NCI-H2196 (cell line): ENCODE measurements at regions not wholly inside any gene's neighbourhood (a gene's known extent, or its start where the extent isn't known, plus 50 kb on each side); places are given as distances from the start of the nearest gene placed in this dataset.
"Not testable (repeated sequence)": the region's sequence is repeated elsewhere in the genome, so short reads cannot be mapped to it uniquely, and the experiment has no call there.

ENCODE experiments used
- DNase-seq: peaks from one replicate; lab custom pipeline; 2025; ENCODE audit not compliant: unreplicated experiment; lab: John Stamatoyannopoulos, UW

DNA sequence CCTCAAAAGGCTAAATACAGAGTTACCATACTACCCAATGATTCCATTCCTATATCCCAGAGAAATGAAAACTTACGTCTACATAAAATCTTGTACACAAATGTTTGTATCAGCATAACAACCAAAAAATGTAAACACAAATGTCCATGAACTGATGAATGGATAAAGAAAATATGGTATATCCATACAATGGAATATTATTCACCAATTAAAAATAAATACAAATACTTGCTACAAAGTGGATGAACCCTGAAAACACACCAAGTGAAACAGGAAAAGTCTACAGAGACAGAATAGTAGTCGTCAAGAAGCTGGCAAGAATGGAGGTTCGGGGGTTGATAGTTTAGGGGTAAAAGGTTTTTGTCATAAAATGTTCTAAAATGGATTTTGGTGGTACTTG lies 54.0 kb upstream of the ANKRD28 start:
- no peak for DNase-seq

DNA sequence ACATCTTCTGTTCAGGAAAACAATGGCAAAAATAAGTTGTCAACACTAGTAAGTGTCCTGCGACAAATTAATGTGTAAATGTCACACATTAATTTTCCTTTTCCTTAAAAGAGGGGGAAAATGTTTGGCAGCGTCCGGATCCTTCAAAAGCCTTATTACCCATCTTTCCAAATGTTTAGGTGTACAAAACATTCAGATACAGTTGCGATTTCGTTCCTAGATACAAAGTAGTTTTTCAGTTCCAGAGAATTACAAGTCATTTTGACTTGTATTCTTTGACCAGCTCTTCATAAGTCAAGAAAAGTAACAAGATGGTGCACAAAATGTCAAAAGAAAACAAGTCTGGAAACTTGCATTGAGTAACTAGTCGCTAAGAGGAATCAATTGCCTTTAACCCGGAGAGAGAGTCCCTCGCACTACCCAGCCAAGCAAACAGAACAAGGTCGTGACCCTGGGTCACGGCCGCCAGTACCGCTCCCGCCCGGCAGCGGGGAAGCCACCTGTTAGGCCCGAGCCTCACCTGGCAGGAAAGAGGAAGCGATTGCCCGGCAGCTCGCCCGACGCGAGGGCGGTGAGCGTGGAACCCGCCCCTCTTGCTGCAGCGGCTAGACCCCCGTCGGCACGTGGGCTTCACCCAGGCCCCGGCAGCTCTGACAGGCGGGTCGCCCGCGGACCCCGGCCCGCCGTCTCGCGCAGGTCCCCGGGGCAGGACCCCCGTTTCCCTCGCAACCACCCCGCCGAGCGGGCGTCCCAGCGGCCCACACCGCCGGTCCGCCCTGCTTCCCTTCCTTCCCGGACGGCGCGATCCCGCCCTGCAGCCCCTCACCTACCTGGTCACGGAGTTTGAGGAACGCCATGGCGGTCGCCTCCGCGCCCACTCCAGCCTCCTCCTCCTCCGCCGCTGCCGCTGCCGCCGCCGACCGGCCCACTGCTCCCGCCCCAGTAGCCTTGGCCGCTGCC lies 61.0 kb upstream of the ANKRD28 start:
- DNase-seq, result peak; percentile 10

DNA sequence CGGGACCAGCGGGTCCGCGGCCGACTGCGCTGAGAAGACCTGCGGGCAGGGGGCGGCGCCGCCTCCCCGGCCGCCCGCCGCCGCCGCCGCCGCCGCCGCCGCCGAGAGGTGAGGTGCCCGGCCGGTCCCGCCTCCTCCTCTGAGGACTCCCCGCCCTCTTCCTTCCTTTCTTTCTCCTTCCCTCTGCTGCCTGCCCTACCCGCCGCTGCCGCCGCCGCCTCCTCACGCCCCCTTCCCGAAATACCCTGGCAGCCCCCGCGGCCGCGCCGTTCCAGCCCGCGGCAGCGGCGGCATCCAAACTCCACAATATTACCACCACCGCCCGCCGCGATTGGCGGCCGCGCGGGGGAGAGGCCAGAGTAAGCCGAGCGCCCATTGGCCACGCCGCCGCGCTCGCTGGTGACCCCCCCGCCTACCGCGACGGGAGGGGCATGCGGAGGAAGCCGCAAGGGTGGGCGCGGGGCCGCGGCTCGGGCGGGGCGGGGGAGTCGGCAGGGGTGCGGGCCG lies 61.8 kb upstream of the ANKRD28 start:
- peak; percentile 71 for DNase-seq

GRCh38 chr3:15860014-15860934 lies 62.5 kb upstream of the ANKRD28 start:
- DNase-seq, result peak; percentile 40

- no peak for DNase-seq
Observed at GRCh38 chr3:15861163-15861562, 63.4 kb upstream of the ANKRD28 start.

GRCh38 chr3:15872807-15873206 lies 75.0 kb upstream of the ANKRD28 start:
- no peak for DNase-seq

GRCh38 chr3:15873415-15873814 lies 75.6 kb upstream of the ANKRD28 start:
- no peak for DNase-seq

GRCh38 chr3:15875016-15875689 lies 77.4 kb upstream of the ANKRD28 start:
- no peak for DNase-seq

DNA sequence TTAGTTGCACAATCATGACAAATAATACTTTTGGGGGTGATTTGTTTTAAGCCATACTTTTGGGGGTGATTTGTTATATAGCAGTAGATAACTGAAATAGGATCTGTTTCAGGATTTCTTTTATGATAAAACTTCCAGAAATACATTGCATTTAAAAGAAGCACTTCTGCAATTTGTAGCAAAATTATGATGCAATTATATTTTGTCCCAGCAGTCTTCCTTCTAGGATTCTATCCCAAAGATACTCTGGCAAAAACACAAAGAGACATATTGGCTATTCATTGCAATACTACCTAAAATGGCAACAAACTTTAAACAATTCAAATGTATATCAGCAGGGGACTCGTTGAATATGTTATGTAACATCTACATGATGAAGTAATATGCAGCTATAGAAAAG lies 78.9 kb upstream of the ANKRD28 start:
- DNase-seq, result no peak

DNA sequence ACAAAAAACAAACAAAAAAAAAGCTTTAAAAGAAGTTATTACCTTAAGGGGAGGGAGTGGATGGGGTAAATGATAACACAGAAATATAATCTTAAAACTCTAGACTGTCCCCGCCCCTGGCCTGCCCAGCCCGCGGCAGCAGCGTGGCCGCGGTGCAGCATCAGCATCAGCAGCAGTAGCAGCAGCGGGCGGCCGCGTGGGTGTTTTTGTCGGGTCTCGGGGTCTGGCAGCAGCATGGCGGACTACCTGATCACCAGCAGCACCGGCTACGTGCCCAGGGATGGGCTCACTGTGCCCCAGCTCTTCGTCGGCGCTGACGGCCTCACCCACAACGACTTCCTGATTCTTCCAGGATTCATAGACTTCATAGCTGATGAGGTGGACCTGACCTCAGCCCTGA lies 80.0 kb upstream of the ANKRD28 start:
- no peak for DNase-seq

- DNase-seq, result not testable (repeated sequence)
Observed at GRCh38 chr3:15879787-15880186, 82.0 kb upstream of the ANKRD28 start.

GRCh38 chr3:15882577-15882976 lies 84.8 kb upstream of the ANKRD28 start:
- DNase-seq, result no peak

DNA sequence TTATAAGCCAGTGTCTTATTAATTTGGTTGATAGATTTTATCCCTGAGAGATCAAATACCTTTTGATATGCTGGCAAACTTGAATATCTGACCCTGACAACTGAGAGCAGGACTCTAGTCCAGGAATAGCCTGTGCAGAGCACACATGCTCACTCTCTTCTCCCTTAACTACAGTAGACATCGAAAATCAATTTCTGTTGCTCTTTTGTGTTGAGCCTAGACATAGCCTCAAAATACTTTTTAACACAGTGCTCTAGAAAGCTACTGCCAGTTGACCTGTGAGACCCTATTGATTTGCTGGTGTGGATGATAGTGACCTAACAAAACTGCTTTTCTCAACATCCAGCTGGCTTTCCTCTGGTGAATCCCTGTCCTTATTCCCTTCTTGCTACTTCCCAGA lies 86.4 kb upstream of the ANKRD28 start:
- DNase-seq, result no peak

DNA sequence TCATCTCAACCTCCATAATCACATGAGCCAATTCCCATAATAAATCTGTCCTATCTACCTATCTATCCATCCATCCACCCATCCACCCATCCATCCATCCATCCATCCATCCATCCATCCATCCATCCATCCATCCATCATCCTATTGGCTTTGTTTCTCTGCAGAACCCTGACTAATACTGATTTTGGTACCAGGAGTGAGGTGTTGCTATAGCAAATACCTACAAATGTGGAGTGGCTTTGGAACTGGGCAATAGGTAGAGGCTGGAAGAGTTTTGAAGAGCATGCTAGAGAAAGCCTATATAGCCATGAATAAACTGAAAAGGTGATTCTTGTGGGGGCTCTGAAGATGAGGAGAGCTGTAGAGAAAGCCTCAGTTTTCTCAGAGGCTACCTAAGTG lies 88.7 kb upstream of the ANKRD28 start:
- DNase-seq, result no peak

DNA sequence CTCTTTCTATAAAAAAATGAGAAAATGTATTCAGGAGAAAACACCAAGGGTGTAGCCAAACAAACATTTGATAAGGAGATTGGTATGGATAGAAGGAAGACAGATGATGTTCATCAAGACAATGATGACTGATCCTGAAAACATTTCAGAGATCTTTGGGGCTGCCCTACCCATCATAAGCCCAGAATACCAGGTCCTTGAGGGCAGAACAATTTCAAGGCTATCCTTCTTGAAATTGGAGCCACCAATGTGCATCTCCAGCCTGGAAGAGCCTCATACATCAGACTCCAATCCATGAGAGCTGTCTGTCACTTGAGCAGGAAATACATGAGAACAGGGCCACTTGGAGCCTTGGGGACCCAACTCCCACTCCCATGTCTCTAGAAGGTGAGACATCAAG lies 89.5 kb upstream of the ANKRD28 start:
- DNase-seq, result no peak

DNA sequence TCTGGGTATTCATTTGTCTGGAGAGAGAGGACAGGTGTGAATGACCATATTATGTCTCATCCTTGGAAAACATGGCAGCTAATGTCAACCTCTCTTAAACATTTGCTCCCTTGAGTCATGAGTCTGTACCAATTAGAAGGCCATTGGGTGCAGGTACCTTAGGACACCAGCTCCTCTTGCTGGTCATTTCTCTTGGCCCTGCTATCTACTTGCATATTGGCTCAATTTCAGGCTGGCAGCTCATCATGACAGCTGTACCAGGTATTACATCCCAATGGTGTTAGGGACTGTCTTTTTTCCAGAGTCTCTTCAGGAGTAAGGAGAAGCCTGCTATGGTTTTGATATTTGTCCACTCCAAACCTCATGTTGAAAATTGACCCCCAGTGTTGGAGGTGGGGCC lies 92.2 kb upstream of the ANKRD28 start:
- no peak for DNase-seq

- DNase-seq, result no peak
Observed at GRCh38 chr3:15892311-15893227, 94.8 kb upstream of the ANKRD28 start.

DNA sequence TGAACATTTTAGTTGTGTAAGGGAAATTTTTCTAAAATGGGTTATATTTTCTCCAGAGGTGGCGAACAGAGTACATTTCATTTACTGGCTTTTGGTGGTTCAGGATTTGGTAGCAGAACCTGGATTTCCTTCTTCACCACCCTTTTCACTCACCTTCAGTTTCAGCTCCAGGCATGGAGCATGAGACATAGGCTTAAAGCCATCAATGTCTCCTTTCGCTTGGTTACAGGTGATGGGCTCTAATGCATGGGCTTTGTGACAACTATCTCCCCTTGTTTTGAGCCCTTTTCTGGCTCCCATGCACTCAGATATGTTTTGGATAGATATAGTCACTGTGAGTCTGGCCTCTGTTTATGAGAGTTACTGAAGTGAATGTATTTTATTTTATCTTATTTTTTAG lies 96.6 kb upstream of the ANKRD28 start:
- no peak for DNase-seq

DNA sequence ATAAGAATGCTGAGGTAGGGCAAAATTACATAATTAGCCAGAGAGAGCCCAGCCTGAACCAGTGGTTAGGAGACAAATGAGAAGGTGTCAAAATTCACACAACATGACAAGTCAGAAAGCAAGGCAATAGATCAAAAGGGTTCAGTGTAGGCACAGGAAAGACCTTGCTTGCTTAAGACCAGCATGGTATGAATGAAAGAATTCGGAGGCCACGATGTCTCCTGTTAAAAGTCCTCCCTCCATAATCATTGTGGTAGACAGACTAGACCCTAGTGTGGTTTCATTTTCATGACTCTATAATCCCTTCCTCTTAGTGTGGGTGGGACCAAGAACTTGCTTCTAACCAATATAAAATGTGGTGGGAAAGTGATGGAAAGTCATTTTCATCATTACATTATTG lies 98.7 kb upstream of the ANKRD28 start:
- no peak for DNase-seq

DNA sequence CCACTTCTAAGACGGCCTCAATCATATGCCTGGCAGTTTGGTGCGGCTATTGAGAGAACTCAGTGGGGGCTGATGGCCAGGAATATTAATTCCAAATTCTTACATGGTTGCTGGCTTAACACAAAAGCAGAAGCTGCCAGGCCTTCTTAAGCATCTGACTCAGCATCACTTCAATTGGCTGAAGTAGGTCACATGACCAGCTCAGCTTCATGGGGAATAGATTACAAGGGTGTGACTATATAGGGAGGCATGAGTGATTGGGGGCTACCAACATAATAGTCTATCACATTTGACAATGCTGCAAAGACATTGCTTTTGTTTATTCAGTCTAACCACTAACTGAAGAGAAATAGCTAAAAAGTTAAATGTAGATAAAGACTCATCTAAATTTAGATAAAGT lies 101.6 kb upstream of the ANKRD28 start:
- no peak for DNase-seq
